ENCODE measurements at regions not wholly inside any gene's neighbourhood (a gene's known extent, or its start where the extent isn't known, plus 50 kb on each side); places are given as distances from the start of the nearest gene placed in this dataset.

- no peaks in the 10 kb centered on the region for H3K4me1 ChIP-seq
- no peak for DNase-seq
- intact Hi-C loops (cut with DNase I), result no loop called here
- H3K36me3 ChIP-seq, result no peaks in the 10 kb centered on the region
- TF ChIP-seq, protein P1, sequence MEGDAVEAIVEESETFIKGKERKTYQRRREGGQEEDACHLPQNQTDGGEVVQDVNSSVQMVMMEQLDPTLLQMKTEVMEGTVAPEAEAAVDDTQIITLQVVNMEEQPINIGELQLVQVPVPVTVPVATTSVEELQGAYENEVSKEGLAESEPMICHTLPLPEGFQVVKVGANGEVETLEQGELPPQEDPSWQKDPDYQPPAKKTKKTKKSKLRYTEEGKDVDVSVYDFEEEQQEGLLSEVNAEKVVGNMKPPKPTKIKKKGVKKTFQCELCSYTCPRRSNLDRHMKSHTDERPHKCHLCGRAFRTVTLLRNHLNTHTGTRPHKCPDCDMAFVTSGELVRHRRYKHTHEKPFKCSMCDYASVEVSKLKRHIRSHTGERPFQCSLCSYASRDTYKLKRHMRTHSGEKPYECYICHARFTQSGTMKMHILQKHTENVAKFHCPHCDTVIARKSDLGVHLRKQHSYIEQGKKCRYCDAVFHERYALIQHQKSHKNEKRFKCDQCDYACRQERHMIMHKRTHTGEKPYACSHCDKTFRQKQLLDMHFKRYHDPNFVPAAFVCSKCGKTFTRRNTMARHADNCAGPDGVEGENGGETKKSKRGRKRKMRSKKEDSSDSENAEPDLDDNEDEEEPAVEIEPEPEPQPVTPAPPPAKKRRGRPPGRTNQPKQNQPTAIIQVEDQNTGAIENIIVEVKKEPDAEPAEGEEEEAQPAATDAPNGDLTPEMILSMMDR (IDR thresholded peaks at IDR 0.05), result no peak
- ATAC-seq, result no peak
- H3K27ac ChIP-seq, result no peak overlapping the region
- no peak overlapping the region for H3K4me3 ChIP-seq
- H3K27me3 ChIP-seq, result peaks cover 0 to 23% (median 16%) of the 10 kb centered on the region in 7 donors
- H3K9me3 ChIP-seq, result peaks cover 0 to 9% (median 0%) of the 10 kb centered on the region in 11 donors
- WGBS, 2 donors, result 67% methylated on average over 2 of the region's 2 CpGs
Observed at GRCh38 chr10:131004276-131004675, 307.2 kb downstream of the TCERG1L start.

GRCh38 chr10:131006458-131007256 lies 304.9 kb downstream of the TCERG1L start:
- no peak overlapping the region for H3K27ac ChIP-seq
- TF ChIP-seq, protein P1 (IDR thresholded peaks at IDR 0.05), result no peak
- H3K36me3 ChIP-seq, result no peaks in the 10 kb centered on the region
- no peak overlapping the region for H3K4me3 ChIP-seq
- H3K27me3 ChIP-seq, result peaks cover 0 to 14% (median 0%) of the 10 kb centered on the region in 7 donors
- no peak for DNase-seq
- H3K9me3 ChIP-seq, result peaks cover 0 to 15% (median 0%) of the 10 kb centered on the region in 11 donors
- no peak for ATAC-seq
- H3K4me1 ChIP-seq, result no peaks in the 10 kb centered on the region
- WGBS, 2 donors, result 77 to 81% methylated on average over 10 of the region's 10 CpGs
- intact Hi-C loops (cut with DNase I), result no loop called here

- no peaks in the 10 kb centered on the region for H3K36me3 ChIP-seq
- H3K4me1 ChIP-seq, result no peaks in the 10 kb centered on the region
- intact Hi-C loops (cut with DNase I), result no loop called here
- H3K27me3 ChIP-seq, result peaks cover 0 to 24% (median 0%) of the 10 kb centered on the region in 7 donors
- H3K9me3 ChIP-seq, result peaks cover 0 to 15% (median 0%) of the 10 kb centered on the region in 11 donors
- no peak for ATAC-seq
- 56 to 57% methylated on average over 5 of the region's 5 CpGs for WGBS, 2 donors
- no peak overlapping the region for H3K27ac ChIP-seq
- H3K4me3 ChIP-seq, result no peak overlapping the region
- TF ChIP-seq, protein P1 (IDR thresholded peaks at IDR 0.05), result no peak
- DNase-seq, result no peak
Observed at GRCh38 chr10:131009791-131010190, 301.7 kb downstream of the TCERG1L start.

- H3K27ac ChIP-seq, result no peak overlapping the region
- no peaks in the 10 kb centered on the region for H3K4me1 ChIP-seq
- intact Hi-C loops (cut with DNase I), result no loop called here
- no peak overlapping the region for H3K4me3 ChIP-seq
- no peak for DNase-seq
- TF ChIP-seq, protein P1 (IDR thresholded peaks at IDR 0.05), result no peak
- no peaks in the 10 kb centered on the region for H3K36me3 ChIP-seq
- no peak for ATAC-seq
- H3K9me3 ChIP-seq, result peaks cover 0 to 9% (median 0%) of the 10 kb centered on the region in 11 donors
- H3K27me3 ChIP-seq, result peaks cover 0 to 25% (median 0%) of the 10 kb centered on the region in 7 donors
- WGBS, 2 donors, result 88% methylated on average over 11 of the region's 11 CpGs
Observed at GRCh38 chr10:131010965-131011575, 300.5 kb downstream of the TCERG1L start.
